A549 (cell line): ENCODE measurements at regions not wholly inside any gene's neighbourhood (a gene's known extent, or its start where the extent isn't known, plus 50 kb on each side); places are given as distances from the start of the nearest gene placed in this dataset.

Experiments
- ATAC-seq, 2 experiments: fragments of 200-7000 bp in 1 of 2; fragments of >200 bp in 1 of 2; cut with Nextera tagmentation in 1 of 2; cut with Tn5 transposase in 1 of 2; 3 replicates each; pipeline versions ENCODE4 v1.8.0 to v1.9.1; 2018 to 2020; ENCODE audit warnings: mild to moderate bottlenecking in 1 of 2, moderate library complexity in 1 of 2
- CTCF ChIA-PET: fragments of 300-600 bp; sonication (Branson Sonifier 250); formaldehyde crosslinking; extraction: SDS; loops from one replicate; lab custom pipeline; 2021; ENCODE audit warnings: antibody characterized with exemption, inconsistent platforms; lab: Yijun Ruan, JAX
- POLR2A ChIA-PET: fragments of 350-600 bp; formaldehyde crosslinking; extraction: SDS; loops from one replicate; lab custom pipeline; 2021; ENCODE audit warnings: antibody characterized with exemption, inconsistent platforms; lab: Yijun Ruan, JAX
- DNase-seq, 2 experiments: peaks; one replicate each; pipeline versions ENCODE4 v3.0.0 to v3.0.0-alpha.2; 2011 to 2016; ENCODE audit warnings: low read depth in 1 of 2, low spot score in 1 of 2
- FAIRE-seq: peaks from 2 replicates; lab custom pipeline; 2011; peaks lifted over from hg19 to GRCh38; lab: Jason Lieb, UNC
- H3K27ac ChIP-seq, 2 experiments: fragments of >200 bp; sonication (Bioruptor Twin); formaldehyde crosslinking; 3 replicates each; pipeline ENCODE4 v1.5.1; 2016 to 2017
- H3K4me1 ChIP-seq: fragments of >200 bp; sonication (Bioruptor Twin); formaldehyde crosslinking; 3 replicates; pipeline ENCODE4 v1.6.1; 2016
- H3K4me2 ChIP-seq: fragments of >200 bp; sonication (Bioruptor Twin); formaldehyde crosslinking; 3 replicates; pipeline ENCODE4 v1.6.1; 2016
- H3K4me3 ChIP-seq: fragments of >200 bp; sonication (Bioruptor Twin); formaldehyde crosslinking; 3 replicates; pipeline ENCODE4 v1.5.1; 2016
- H3K9me3 ChIP-seq: fragments of >200 bp; sonication (Bioruptor Twin); formaldehyde crosslinking; 3 replicates; pipeline ENCODE4 v1.6.1; 2016
- CBX8 ChIP-seq: fragments of 200-600 bp; sonication (generic); IDR thresholded peaks from 2 replicates; pipeline ENCODE4 v1.6.1; 2016
- EHF ChIP-seq: fragments of 250-450 bp; sonication (Bioruptor Pico); IDR thresholded peaks from 2 replicates; pipeline ENCODE4 v1.5.0; 2020; ENCODE audit warnings: mild to moderate bottlenecking
- ESRRA ChIP-seq: fragments of 150-350 bp; IDR thresholded peaks from 2 replicates; pipeline ENCODE4 v1.6.1; 2014; ENCODE audit warnings: mild to moderate bottlenecking, low read length, borderline replicate concordance
- FOSL2 ChIP-seq, 2 experiments: fragments of 450-650 bp in 1 of 2; fragments of >200 bp in 1 of 2; sonication (Bioruptor Twin) in 1 of 2; formaldehyde crosslinking; IDR thresholded peaks; 2 replicates each; pipeline versions ENCODE4 v1.5.0 to v1.6.1; 2016 to 2020; ENCODE audit warnings: mild to moderate bottlenecking in 1 of 2, moderate library complexity in 1 of 2
- GATA3 ChIP-seq: IDR thresholded peaks from 2 replicates; pipeline ENCODE4 v1.6.1; 2012; ENCODE audit warnings: borderline replicate concordance
- HDAC2 ChIP-seq: fragments of 200-600 bp; sonication (generic); IDR thresholded peaks from 2 replicates; pipeline ENCODE4 v1.6.1; 2016
- HOXA7 ChIP-seq: fragments of 250-450 bp; sonication (Bioruptor Pico); IDR thresholded peaks from 2 replicates; pipeline ENCODE4 v1.5.0; 2020; ENCODE audit warnings: mild to moderate bottlenecking, moderate library complexity
- HOXB13 ChIP-seq: fragments of 250-450 bp; sonication (Bioruptor Pico); IDR thresholded peaks from 2 replicates; pipeline ENCODE4 v1.5.0; 2020; ENCODE audit warnings: low read depth, mild to moderate bottlenecking, moderate library complexity
- JUNB ChIP-seq: fragments of >200 bp; sonication (Bioruptor Twin); formaldehyde crosslinking; IDR thresholded peaks from 2 replicates; pipeline ENCODE4 v1.6.1; 2016
- MAFK ChIP-seq: fragments of 450-650 bp; IDR thresholded peaks from 2 replicates; pipeline ENCODE4 v1.6.1; 2014; ENCODE audit not compliant: partially characterized antibody
- MAZ ChIP-seq: fragments of 150-350 bp; IDR thresholded peaks from 2 replicates; pipeline ENCODE4 v1.6.1; 2014; ENCODE audit warnings: antibody characterized with exemption, low read depth, low read length, borderline replicate concordance
- MYC ChIP-seq: IDR thresholded peaks from 2 replicates; pipeline ENCODE4 v1.6.1; 2012; ENCODE audit warnings: mild to moderate bottlenecking, inconsistent platforms, low read length, improper control_type of control experiment, borderline replicate concordance
- PBX3 ChIP-seq: IDR thresholded peaks from 2 replicates; pipeline ENCODE4 v1.6.1; 2012
- RCOR1 ChIP-seq: fragments of 150-350 bp; IDR thresholded peaks from 2 replicates; pipeline ENCODE4 v1.6.1; 2014; ENCODE audit warnings: antibody characterized with exemption, low read length, low read depth
- RFX5 ChIP-seq: fragments of 450-650 bp; IDR thresholded peaks from 2 replicates; pipeline ENCODE4 v1.7.1; 2014; ENCODE audit warnings: antibody characterized with exemption, mild to moderate bottlenecking, moderate library complexity
- RNF2 ChIP-seq: fragments of 200-600 bp; sonication (generic); IDR thresholded peaks from 2 replicates; pipeline ENCODE4 v1.6.1; 2016; ENCODE audit warnings: low read depth, mild to moderate bottlenecking, antibody characterized with exemption, moderate library complexity, borderline replicate concordance
- SMC3 ChIP-seq: fragments of >200 bp; sonication (Bioruptor Twin); formaldehyde crosslinking; IDR thresholded peaks from 3 replicates; pipeline ENCODE4 v1.6.1; 2018; ENCODE audit warnings: inconsistent platforms
- TP53 ChIP-seq: fragments of 250-450 bp; sonication (Bioruptor Pico); IDR thresholded peaks from 2 replicates; pipeline ENCODE4 v1.5.0; 2021; ENCODE audit warnings: mild to moderate bottlenecking, moderate library complexity
- USF2 ChIP-seq: fragments of 450-650 bp; IDR thresholded peaks from 2 replicates; pipeline ENCODE4 v1.6.1; 2014; ENCODE audit warnings: antibody characterized with exemption
- ZC3H11A ChIP-seq: fragments of 450-650 bp; IDR thresholded peaks from 2 replicates; pipeline ENCODE4 v1.6.1; 2014; ENCODE audit warnings: antibody characterized with exemption, mild to moderate bottlenecking
- ZFP36 ChIP-seq: fragments of 450-650 bp; IDR thresholded peaks from 2 replicates; pipeline ENCODE4 v1.6.1; 2014; ENCODE audit warnings: borderline replicate concordance; ENCODE audit not compliant: partially characterized antibody
- WGBS: methylation state at CpG from one replicate; pipeline ENCODE4 v1.1.6; 2017; ENCODE audit errors: missing lambda C conversion rate; 5-methylcytosine and 5-hydroxymethylcytosine counted together
- TF ChIP-seq, protein P1 (sequence below): fragments of 250-450 bp; sonication (Bioruptor Pico); IDR thresholded peaks from 2 replicates; pipeline ENCODE4 v1.5.0; 2021; ENCODE audit warnings: mild to moderate bottlenecking, moderate library complexity, borderline replicate concordance
- TF ChIP-seq, protein P2 (sequence below): fragments of >200 bp; sonication (Bioruptor Twin); formaldehyde crosslinking; IDR thresholded peaks from 3 replicates; pipeline ENCODE4 v1.6.1; 2016
- TF ChIP-seq, protein P3 (sequence below): IDR thresholded peaks from 2 replicates; pipeline ENCODE4 v1.6.1; 2012

DNA sequence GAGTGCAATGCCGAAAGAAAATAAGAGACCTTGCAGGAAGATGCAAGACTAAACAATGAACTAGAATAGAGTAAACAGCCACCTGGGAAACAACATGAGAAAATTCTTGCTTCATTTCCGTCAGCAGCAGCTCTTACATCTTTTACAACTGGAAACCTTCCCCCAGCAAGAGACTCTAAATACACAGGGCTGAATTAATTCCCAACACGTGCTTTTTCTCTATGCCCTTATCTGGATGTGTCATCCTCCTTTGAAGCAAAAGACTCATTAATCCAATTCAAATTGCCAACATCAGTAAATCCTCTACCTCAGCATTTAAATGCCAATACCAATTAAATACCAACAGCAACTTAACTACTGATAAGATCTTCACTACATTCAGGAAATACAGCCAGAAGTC, 99.0 kb upstream of the PDE1C start:
- ChIA-PET CTCF (interaction anchor here (1.3 kb wide), 1 partner anchor 230 kb away, joined by 4 read pairs; no protein-coding TSS in a partner anchor), POLR2A (no interaction called here)
- ATAC-seq (no peak), FAIRE-seq (peak; percentile 23), DNase-seq (no peak)
- no peak overlapping the region for H3K27ac ChIP-seq
- H3K4me3 ChIP-seq: no peak overlapping the region
- 58% methylated on average over 3 of the region's 3 CpGs for WGBS
- no peaks in the 10 kb centered on the region for H3K9me3 ChIP-seq
- H3K4me1 ChIP-seq: peaks cover 3% of the 10 kb centered on the region; the same call in 2 of the 3 replicates
- no peak overlapping the region for H3K4me2 ChIP-seq
- TF ChIP-seq MYC (no peak), EHF (no peak), PBX3 (no peak), GATA3 (no peak), RFX5 (no peak), FOSL2 (IDR thresholded peaks at IDR 0.05) (no peak), FOSL2 (CRISPR knock-in tag; IDR thresholded peaks at IDR 0.05) (no peak), RCOR1 (no peak), ZFP36 (no peak), CBX8 (no peak), HDAC2 (no peak), TP53 (no peak), MAZ (no peak), MAFK (no peak), RNF2 (no peak)
- TF ChIP-seq, protein P1, sequence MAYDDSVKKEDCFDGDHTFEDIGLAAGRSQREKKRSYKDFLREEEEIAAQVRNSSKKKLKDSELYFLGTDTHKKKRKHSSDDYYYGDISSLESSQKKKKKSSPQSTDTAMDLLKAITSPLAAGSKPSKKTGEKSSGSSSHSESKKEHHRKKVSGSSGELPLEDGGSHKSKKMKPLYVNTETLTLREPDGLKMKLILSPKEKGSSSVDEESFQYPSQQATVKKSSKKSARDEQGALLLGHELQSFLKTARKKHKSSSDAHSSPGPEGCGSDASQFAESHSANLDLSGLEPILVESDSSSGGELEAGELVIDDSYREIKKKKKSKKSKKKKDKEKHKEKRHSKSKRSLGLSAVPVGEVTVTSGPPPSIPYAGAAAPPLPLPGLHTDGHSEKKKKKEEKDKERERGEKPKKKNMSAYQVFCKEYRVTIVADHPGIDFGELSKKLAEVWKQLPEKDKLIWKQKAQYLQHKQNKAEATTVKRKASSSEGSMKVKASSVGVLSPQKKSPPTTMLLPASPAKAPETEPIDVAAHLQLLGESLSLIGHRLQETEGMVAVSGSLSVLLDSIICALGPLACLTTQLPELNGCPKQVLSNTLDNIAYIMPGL: no peak
- TF ChIP-seq, protein P2, sequence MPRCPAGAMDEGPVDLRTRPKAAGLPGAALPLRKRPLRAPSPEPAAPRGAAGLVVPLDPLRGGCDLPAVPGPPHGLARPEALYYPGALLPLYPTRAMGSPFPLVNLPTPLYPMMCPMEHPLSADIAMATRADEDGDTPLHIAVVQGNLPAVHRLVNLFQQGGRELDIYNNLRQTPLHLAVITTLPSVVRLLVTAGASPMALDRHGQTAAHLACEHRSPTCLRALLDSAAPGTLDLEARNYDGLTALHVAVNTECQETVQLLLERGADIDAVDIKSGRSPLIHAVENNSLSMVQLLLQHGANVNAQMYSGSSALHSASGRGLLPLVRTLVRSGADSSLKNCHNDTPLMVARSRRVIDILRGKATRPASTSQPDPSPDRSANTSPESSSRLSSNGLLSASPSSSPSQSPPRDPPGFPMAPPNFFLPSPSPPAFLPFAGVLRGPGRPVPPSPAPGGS: no peak
- TF ChIP-seq, protein P3, sequence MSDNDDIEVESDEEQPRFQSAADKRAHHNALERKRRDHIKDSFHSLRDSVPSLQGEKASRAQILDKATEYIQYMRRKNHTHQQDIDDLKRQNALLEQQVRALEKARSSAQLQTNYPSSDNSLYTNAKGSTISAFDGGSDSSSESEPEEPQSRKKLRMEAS: no peak
- TF ChIP-seq, all 56 proteins: peak for 0

GRCh38 chr7:32167815-32168214, 97.6 kb upstream of the PDE1C start:
- H3K4me1 ChIP-seq: peaks cover 18% of the 10 kb centered on the region
- ChIA-PET CTCF (interaction anchor here (2.4 to 4.1 kb wide), 2 partner anchors 386 to 423 kb away, joined by 5 to 18 read pairs; no protein-coding TSS in a partner anchor), POLR2A (no interaction called here)
- no peak for DNase-seq
- ATAC-seq: no peak
- no peak for FAIRE-seq
- no peak overlapping the region for H3K4me2 ChIP-seq
- no peaks in the 10 kb centered on the region for H3K9me3 ChIP-seq
- TF ChIP-seq ZFP36 (no peak), USF2 (no peak), MAFK (peak; percentile 73)
- TF ChIP-seq, all 56 proteins: peak for 1
- no peak overlapping the region for H3K4me3 ChIP-seq
- H3K27ac ChIP-seq: no peak overlapping the region

DNA sequence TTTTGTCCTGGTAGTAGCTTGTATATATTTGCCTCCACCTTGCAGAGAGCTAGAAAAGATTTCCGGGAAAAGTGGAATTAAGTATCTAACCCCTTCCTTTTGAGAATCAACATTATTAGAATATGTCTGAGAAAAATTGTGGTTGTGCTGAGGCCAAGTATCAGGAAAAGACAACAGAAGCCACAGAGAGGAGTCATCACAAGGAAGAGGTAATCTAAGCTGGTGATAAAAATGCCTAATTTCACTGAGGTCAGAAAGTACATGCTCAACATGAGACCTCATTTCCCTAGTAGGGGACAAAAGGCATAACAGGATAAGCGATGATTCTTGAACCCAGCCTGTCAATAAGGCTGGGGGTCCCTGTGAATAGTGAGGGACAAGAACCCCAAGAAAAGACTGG, 97.0 kb upstream of the PDE1C start:
- H3K9me3 ChIP-seq: no peaks in the 10 kb centered on the region
- DNase-seq (no peak), FAIRE-seq (no peak), ATAC-seq (no peak)
- POLR2A ChIA-PET: no interaction called here
- H3K4me3 ChIP-seq: no peak overlapping the region
- no peak for TF ChIP-seq SMC3
- TF ChIP-seq MYC: no peak
- TF ChIP-seq MAZ: no peak
- no peak for TF ChIP-seq ESRRA
- TF ChIP-seq HOXA7 (CRISPR knock-in tag): no peak
- TF ChIP-seq EHF: no peak
- no peak for TF ChIP-seq HOXB13 (CRISPR knock-in tag)
- TF ChIP-seq JUNB: no peak
- TF ChIP-seq ZC3H11A: no peak
- no peak for TF ChIP-seq FOSL2 (IDR thresholded peaks at IDR 0.05)
- TF ChIP-seq FOSL2 (CRISPR knock-in tag; IDR thresholded peaks at IDR 0.05): no peak
- no peak for TF ChIP-seq TP53
- H3K27ac ChIP-seq: no peak overlapping the region
- H3K4me2 ChIP-seq: no peak overlapping the region
- CTCF ChIA-PET: interaction anchor here (2.4 to 7.1 kb wide), 3 partner anchors 36 to 423 kb away, joined by 5 to 30 read pairs (median 18); no protein-coding TSS in a partner anchor
- peaks cover 23% of the 10 kb centered on the region for H3K4me1 ChIP-seq
- 98% methylated on average over 2 of the region's 2 CpGs for WGBS
